ENCODE measurements at regions not wholly inside any gene's neighbourhood (a gene's known extent, or its start where the extent isn't known, plus 50 kb on each side); places are given as distances from the start of the nearest gene placed in this dataset.

- H3K27ac ChIP-seq (ENCODE audit: low read length in 2 of 2) = no peak overlapping the region
- ATAC-seq (ENCODE audit: low read depth) (no peak), DNase-seq (no peak)
- H3K79me2 ChIP-seq (ENCODE audit: control insufficient read depth, insufficient read depth, low read length) = no peaks in the 10 kb centered on the region
- H3K9ac ChIP-seq (ENCODE audit: low read length) = no peak overlapping the region
- H3K4me2 ChIP-seq (replicated peaks; ENCODE audit: low read depth, low read length, poor library complexity, severe bottlenecking) = no peak overlapping the region
- H3K4me3 Mint-ChIP-seq = no peak overlapping the region
- no peaks in the 10 kb centered on the region for H4K20me1 ChIP-seq (ENCODE audit: control insufficient read depth, insufficient read depth, low read length, poor library complexity, severe bottlenecking)
- no peak overlapping the region for H3K4me3 ChIP-seq (ENCODE audit: control extremely low read depth in 1 of 5, extremely low read depth in 1 of 5, insufficient read depth in 1 of 5, low read depth in 2 of 5, low read length in 4 of 5)
- no peaks in the 10 kb centered on the region for H3K4me1 Mint-ChIP-seq
- no peak overlapping the region for H3K27ac Mint-ChIP-seq
- no peaks in the 10 kb centered on the region for H3K27me3 Mint-ChIP-seq
- no peaks in the 10 kb centered on the region for H3K27me3 ChIP-seq (replicated peaks in 1 of 4; ENCODE audit: control extremely low read depth in 1 of 4, control insufficient read depth in 3 of 4, insufficient read depth in 4 of 4, low read length in 3 of 4)
- TF ChIP-seq EZH2 (IDR thresholded peaks at IDR 0.05; ENCODE audit: borderline replicate concordance, insufficient read depth, low read depth, low read length, poor library complexity, severe bottlenecking) (no peak), CTCF (IDR thresholded peaks at IDR 0.05) (no peak)
- no peaks in the 10 kb centered on the region for H3K4me1 ChIP-seq (ENCODE audit: control insufficient read depth in 2 of 2, insufficient read depth in 2 of 2, low read length in 2 of 2)
- 89% methylated on average over 5 of the region's 8 CpGs for WGBS (ENCODE audit: insufficient coverage)
- H2AFZ ChIP-seq (ENCODE audit: insufficient read depth, low read depth, low read length, poor library complexity, severe bottlenecking) = no peak overlapping the region
- peaks cover 3% of the 10 kb centered on the region for H3K9me3 Mint-ChIP-seq (ENCODE audit: insufficient read depth)
- CTCF ChIA-PET = no interaction called here
- H3K36me3 ChIP-seq (replicated peaks in 1 of 2; ENCODE audit: control extremely low read depth in 1 of 2, control insufficient read depth in 1 of 2, extremely low read depth in 1 of 2, insufficient read depth in 2 of 2, low read length in 1 of 2) = no peaks in the 10 kb centered on the region
- intact Hi-C loops (cut with micrococcal nuclease) = no loop called here
- POLR2A ChIA-PET = no interaction called here
- H3K9me3 ChIP-seq (ENCODE audit: control extremely low read depth in 1 of 3, control insufficient read depth in 2 of 3, insufficient read depth in 1 of 3, low read length in 2 of 3) = no peaks in the 10 kb centered on the region
Observed at GRCh38 chr20:7379621-7380220, 560.5 kb downstream of the HAO1 start.

GRCh38 chr20:7383216-7383615 lies 557.0 kb downstream of the HAO1 start:
- H3K79me2 ChIP-seq (ENCODE audit: control insufficient read depth, insufficient read depth, low read length) = no peaks in the 10 kb centered on the region
- no peaks in the 10 kb centered on the region for H3K36me3 ChIP-seq (replicated peaks in 1 of 2; ENCODE audit: control extremely low read depth in 1 of 2, control insufficient read depth in 1 of 2, extremely low read depth in 1 of 2, insufficient read depth in 2 of 2, low read length in 1 of 2)
- H4K20me1 ChIP-seq (ENCODE audit: control insufficient read depth, insufficient read depth, low read length, poor library complexity, severe bottlenecking) = no peaks in the 10 kb centered on the region
- H2AFZ ChIP-seq (ENCODE audit: insufficient read depth, low read depth, low read length, poor library complexity, severe bottlenecking) = no peak overlapping the region
- Mint-ChIP-seq H3K9me3 (ENCODE audit: insufficient read depth) (no peaks in the 10 kb centered on the region), H3K27me3 (no peaks in the 10 kb centered on the region), H3K27ac (no peak overlapping the region), H3K4me3 (no peak overlapping the region), H3K4me1 (no peaks in the 10 kb centered on the region)
- ChIA-PET POLR2A (no interaction called here), CTCF (no interaction called here)
- H3K27ac ChIP-seq (ENCODE audit: low read length in 2 of 2) = no peak overlapping the region
- no peak overlapping the region for H3K4me2 ChIP-seq (replicated peaks; ENCODE audit: low read depth, low read length, poor library complexity, severe bottlenecking)
- ATAC-seq (ENCODE audit: low read depth) (no peak), DNase-seq (no peak)
- H3K4me3 ChIP-seq (ENCODE audit: control extremely low read depth in 1 of 5, extremely low read depth in 1 of 5, insufficient read depth in 1 of 5, low read depth in 2 of 5, low read length in 4 of 5) = no peak overlapping the region
- H3K9ac ChIP-seq (ENCODE audit: low read length) = no peak overlapping the region
- no peaks in the 10 kb centered on the region for H3K4me1 ChIP-seq (ENCODE audit: control insufficient read depth in 2 of 2, insufficient read depth in 2 of 2, low read length in 2 of 2)
- TF ChIP-seq EZH2 (IDR thresholded peaks at IDR 0.05; ENCODE audit: borderline replicate concordance, insufficient read depth, low read depth, low read length, poor library complexity, severe bottlenecking) (no peak), CTCF (IDR thresholded peaks at IDR 0.05) (no peak)
- H3K9me3 ChIP-seq (ENCODE audit: control extremely low read depth in 1 of 3, control insufficient read depth in 2 of 3, insufficient read depth in 1 of 3, low read length in 2 of 3) = no peaks in the 10 kb centered on the region
- no peaks in the 10 kb centered on the region for H3K27me3 ChIP-seq (replicated peaks in 1 of 4; ENCODE audit: control extremely low read depth in 1 of 4, control insufficient read depth in 3 of 4, insufficient read depth in 4 of 4, low read length in 3 of 4)
- intact Hi-C loops (cut with micrococcal nuclease) = no loop called here

Measured in B cell (primary cell).